Neuronal stem cell (in vitro differentiated cells): ENCODE measurements at regions not wholly inside any gene's neighbourhood (a gene's known extent, or its start where the extent isn't known, plus 50 kb on each side); places are given as distances from the start of the nearest gene placed in this dataset.

ENCODE experiments used
- DNase-seq: peaks from one replicate; pipeline ENCODE4 v3.0.0-alpha.2; 2013; ENCODE audit warnings: low spot score
- H2AFZ ChIP-seq: one replicate; pipeline ENCODE4 v1.6.1; 2013; ENCODE audit warnings: mild to moderate bottlenecking, low read length, inconsistent platforms
- H2AK5ac ChIP-seq: 2 replicates; pipeline ENCODE4 v1.6.1; 2013; ENCODE audit warnings: low read depth, mild to moderate bottlenecking, inconsistent platforms, low read length, moderate library complexity, mixed read lengths
- H2BK120ac ChIP-seq: 2 replicates; pipeline ENCODE4 v1.6.1; 2013; ENCODE audit warnings: low read depth, mild to moderate bottlenecking, inconsistent platforms, low read length, moderate library complexity, mixed read lengths
- H2BK12ac ChIP-seq: one replicate; pipeline ENCODE4 v1.6.1; 2013; ENCODE audit warnings: low read length, inconsistent platforms
- H2BK15ac ChIP-seq: 2 replicates; pipeline ENCODE4 v1.6.1; 2013; ENCODE audit warnings: mild to moderate bottlenecking, low read length, inconsistent platforms, mixed read lengths
- H2BK5ac ChIP-seq: one replicate; pipeline ENCODE4 v1.6.1; 2013; ENCODE audit warnings: inconsistent platforms, mild to moderate bottlenecking, low read length, moderate library complexity
- H3K14ac ChIP-seq: one replicate; pipeline ENCODE4 v1.6.1; 2013; ENCODE audit warnings: low read length, inconsistent platforms
- H3K18ac ChIP-seq: 2 replicates; pipeline ENCODE4 v1.6.1; 2013; ENCODE audit warnings: low read length, inconsistent platforms
- H3K23ac ChIP-seq: 2 replicates; pipeline ENCODE4 v1.6.1; 2013; ENCODE audit warnings: low read depth, mild to moderate bottlenecking, mixed read lengths, low read length, inconsistent platforms; ENCODE audit not compliant: poor library complexity
- H3K27ac ChIP-seq: replicated peaks from 3 replicates; pipeline ENCODE4 v1.5.1; 2013; ENCODE audit warnings: low read length, inconsistent platforms
- H3K27me3 ChIP-seq, 3 experiments: 2 replicates each; pipeline ENCODE4 v1.6.1; 2013; ENCODE audit warnings: low read length in 3 of 3, mild to moderate bottlenecking in 2 of 3, inconsistent platforms in 1 of 3, low read depth in 1 of 3, mixed read lengths in 1 of 3, moderate library complexity in 1 of 3; ENCODE audit not compliant: control insufficient read depth in 3 of 3, insufficient read depth in 3 of 3
- H3K36me3 ChIP-seq, 2 donors: replicated peaks in 1 of 2; 2 replicates each; pipeline ENCODE4 v1.6.1; 2013; ENCODE audit warnings: low read length in 2 of 2; ENCODE audit not compliant: control insufficient read depth in 2 of 2, insufficient read depth in 2 of 2
- H3K4ac ChIP-seq: 2 replicates; pipeline ENCODE4 v1.6.1; 2013; ENCODE audit warnings: inconsistent platforms, mild to moderate bottlenecking, low read length, moderate library complexity
- H3K4me1 ChIP-seq, 2 donors: 1 replicate in 1 of 2; 2 replicates in 1 of 2; pipeline ENCODE4 v1.6.1; 2013; ENCODE audit warnings: low read length in 2 of 2, low read depth in 1 of 2; ENCODE audit not compliant: control insufficient read depth in 2 of 2, insufficient read depth in 1 of 2
- H3K4me2 ChIP-seq: one replicate; pipeline ENCODE4 v1.6.1; 2013; ENCODE audit warnings: mild to moderate bottlenecking, low read length, inconsistent platforms; ENCODE audit not compliant: insufficient read depth, poor library complexity, severe bottlenecking
- H3K4me3 ChIP-seq, 2 donors: 2 replicates each; pipeline ENCODE4 v1.5.1; 2013; ENCODE audit warnings: low read length in 2 of 2, mild to moderate bottlenecking in 2 of 2, inconsistent platforms in 1 of 2, moderate library complexity in 1 of 2
- H3K79me1 ChIP-seq: one replicate; pipeline ENCODE4 v1.6.1; 2013; ENCODE audit warnings: low read depth, mild to moderate bottlenecking, inconsistent platforms, low read length, moderate library complexity
- H3K9ac ChIP-seq: one replicate; pipeline ENCODE4 v1.6.1; 2013; ENCODE audit warnings: mild to moderate bottlenecking, low read depth, low read length, inconsistent platforms; ENCODE audit not compliant: poor library complexity
- H3K9me3 ChIP-seq, 2 donors: replicated peaks in 1 of 2; 2 replicates each; pipeline versions ENCODE3 to v1.6.1; 2013; ENCODE audit warnings: low read length in 2 of 2, mild to moderate bottlenecking in 2 of 2, inconsistent platforms in 1 of 2, low read depth in 1 of 2, mixed read lengths in 1 of 2, moderate library complexity in 1 of 2; ENCODE audit not compliant: control insufficient read depth in 2 of 2, insufficient read depth in 1 of 2
- H4K8ac ChIP-seq: one replicate; pipeline ENCODE4 v1.6.1; 2013; ENCODE audit warnings: low read depth, mild to moderate bottlenecking, inconsistent platforms, low read length, moderate library complexity
- H4K91ac ChIP-seq: one replicate; pipeline ENCODE4 v1.6.1; 2013; ENCODE audit warnings: low read length, low read depth, mild to moderate bottlenecking, inconsistent platforms; ENCODE audit not compliant: poor library complexity
- WGBS, 2 donors: extraction: QIAGEN DNeasy Blood & Tissue Kit; methylation state at CpG; one replicate each; pipeline ENCODE4 v1.1.7; 2013; ENCODE audit warnings: missing lambda C conversion rate in 2 of 2, mixed read lengths in 1 of 2; ENCODE audit not compliant: insufficient read length in 2 of 2, insufficient replicate concordance in 1 of 2; ENCODE audit errors: extremely low coverage in 2 of 2; 5-methylcytosine and 5-hydroxymethylcytosine counted together

DNA sequence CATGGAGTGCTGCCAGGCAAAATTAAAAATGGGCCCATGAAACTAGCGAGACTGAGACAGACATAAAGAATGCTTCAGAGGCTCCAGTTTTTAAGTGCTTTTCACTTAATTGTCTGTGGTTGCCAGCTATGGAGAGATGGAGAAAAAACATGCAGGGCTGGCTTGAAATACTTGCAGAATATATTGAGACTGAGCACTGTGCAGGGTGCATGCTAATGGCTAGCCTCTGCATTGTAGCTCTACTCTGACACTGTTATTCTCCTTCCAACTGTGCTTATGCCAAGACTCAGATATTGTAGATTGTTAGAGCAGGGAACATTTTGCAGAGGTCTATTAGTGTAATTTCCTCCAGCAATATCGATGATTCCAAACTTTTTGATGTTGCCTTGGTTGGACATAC, 735.0 kb downstream of the PDCD6IP start:
- Histone ChIP-seq H2BK120ac (no peak overlapping the region), H3K23ac (no peak overlapping the region)
- no CpG with 5 or more reads among the region's 2 CpGs for WGBS, 2 donors

DNA sequence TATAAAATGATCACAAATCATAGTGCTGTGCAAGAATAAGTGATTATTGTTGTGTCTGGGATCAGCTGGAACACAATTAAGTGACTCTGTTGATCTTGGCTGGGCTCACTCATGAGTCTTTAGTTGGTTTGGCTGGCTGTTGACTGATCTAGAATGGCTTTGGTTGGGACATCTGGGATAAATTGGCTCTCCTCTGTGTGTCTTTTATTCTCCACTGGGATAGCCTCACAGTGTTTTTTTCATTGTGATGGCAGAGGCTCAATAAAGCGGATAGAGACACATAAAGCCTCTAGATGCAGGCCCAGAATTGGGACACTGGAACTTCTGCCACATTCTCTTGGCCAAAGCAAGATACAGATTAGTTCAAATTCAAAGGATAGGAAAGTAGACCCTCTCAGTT, 735.6 kb downstream of the PDCD6IP start:
- Histone ChIP-seq H2BK5ac (no peak overlapping the region), H3K4me3 (no peak overlapping the region), H3K23ac (no peak overlapping the region), H2AFZ (no peak overlapping the region), H2BK120ac (no peak overlapping the region), H2BK12ac (no peak overlapping the region), H2BK15ac (no peak overlapping the region), H3K4me2 (no peak overlapping the region), H3K4ac (no peak overlapping the region), H3K79me1 (no peaks in the 10 kb centered on the region), H3K9ac (no peak overlapping the region), H3K18ac (no peak overlapping the region), H3K14ac (no peak overlapping the region), H2AK5ac (no peak overlapping the region), H4K91ac (no peak overlapping the region), H3K36me3 (no peaks in the 10 kb centered on the region), H3K9me3 (no peaks in the 10 kb centered on the region), H3K27ac (no peak overlapping the region), H3K27me3 (no peaks in the 10 kb centered on the region), H3K4me1 (no peaks in the 10 kb centered on the region), H4K8ac (no peak overlapping the region)
- no CpG with 5 or more reads among the region's 1 CpG for WGBS, 2 donors
- no peak for DNase-seq

More for the DNA sequence above, 735.0 kb downstream of the PDCD6IP start:
- Histone ChIP-seq H3K27ac (no peak overlapping the region), H3K18ac (no peak overlapping the region), H3K4me1 (no peaks in the 10 kb centered on the region), H2BK15ac (no peak overlapping the region), H2AFZ (no peak overlapping the region), H3K4me2 (no peak overlapping the region), H4K91ac (no peak overlapping the region), H3K4me3 (no peak overlapping the region), H3K36me3 (no peaks in the 10 kb centered on the region), H3K27me3 (no peaks in the 10 kb centered on the region), H2BK5ac (no peak overlapping the region), H3K4ac (no peak overlapping the region), H3K79me1 (no peaks in the 10 kb centered on the region), H2BK12ac (no peak overlapping the region), H3K9ac (no peak overlapping the region), H2AK5ac (no peak overlapping the region), H3K9me3 (no peaks in the 10 kb centered on the region), H4K8ac (no peak overlapping the region), H3K14ac (no peak overlapping the region)
- DNase-seq = no peak

GRCh38 chr3:34544136-34544535, 745.7 kb downstream of the PDCD6IP start:
- Histone ChIP-seq H3K4me2 (no peak overlapping the region), H3K4me3 (no peak overlapping the region), H2BK15ac (no peak overlapping the region), H3K27ac (no peak overlapping the region), H3K36me3 (no peaks in the 10 kb centered on the region), H3K23ac (no peak overlapping the region), H3K9me3 (no peaks in the 10 kb centered on the region), H3K4me1 (no peaks in the 10 kb centered on the region), H2AFZ (no peak overlapping the region), H3K4ac (no peak overlapping the region), H2BK12ac (no peak overlapping the region), H3K27me3 (no peaks in the 10 kb centered on the region), H3K18ac (no peak overlapping the region), H3K9ac (no peak overlapping the region), H2BK5ac (no peak overlapping the region), H3K79me1 (no peaks in the 10 kb centered on the region), H4K8ac (no peak overlapping the region), H2AK5ac (no peak overlapping the region), H3K14ac (no peak overlapping the region), H4K91ac (no peak overlapping the region), H2BK120ac (no peak overlapping the region)
- no peak for DNase-seq
- WGBS, 2 donors = no CpG with 5 or more reads among the region's 4 CpGs

DNA sequence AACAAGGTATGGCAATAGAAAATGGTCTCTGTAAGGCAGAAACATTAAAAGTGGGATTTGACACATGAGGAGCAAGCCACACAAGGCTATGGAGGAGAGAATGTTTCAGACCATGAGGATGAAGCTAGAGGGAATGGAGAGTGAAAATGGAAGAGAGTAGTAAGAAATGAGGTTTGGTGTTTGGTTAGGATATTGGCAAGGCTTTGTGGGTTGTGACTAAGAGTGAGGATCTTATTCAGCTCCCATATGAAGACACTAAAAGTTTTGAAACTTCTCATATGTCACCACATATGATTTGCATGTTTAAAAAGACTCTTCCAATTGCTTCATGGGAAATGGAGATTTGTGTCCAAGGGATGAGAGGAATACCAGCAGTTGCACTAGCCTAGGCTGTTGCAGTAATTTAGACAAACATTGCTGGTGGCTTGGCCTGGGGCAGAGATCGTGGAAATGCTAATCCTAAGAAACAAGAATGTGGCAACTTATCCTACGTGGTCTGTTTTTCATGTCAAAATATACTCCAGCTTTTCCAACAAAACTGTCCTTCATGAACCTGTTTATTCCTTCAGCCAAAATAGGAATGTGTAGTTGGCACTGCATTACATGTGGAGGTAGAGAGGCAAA, 749.0 kb downstream of the PDCD6IP start:
- no peak for DNase-seq
- H2AFZ ChIP-seq = no peak overlapping the region
- H3K4me3 ChIP-seq = no peak overlapping the region
- H3K23ac ChIP-seq = no peak overlapping the region
- no peaks in the 10 kb centered on the region for H3K36me3 ChIP-seq
- no peaks in the 10 kb centered on the region for H3K9me3 ChIP-seq
- H3K14ac ChIP-seq = no peak overlapping the region
- H3K27me3 ChIP-seq = no peaks in the 10 kb centered on the region
- no peak overlapping the region for H3K27ac ChIP-seq
- no peaks in the 10 kb centered on the region for H3K79me1 ChIP-seq
- H2BK5ac ChIP-seq = no peak overlapping the region
- H3K4me2 ChIP-seq = no peak overlapping the region
- no peak overlapping the region for H4K91ac ChIP-seq
- no peak overlapping the region for H2AK5ac ChIP-seq
- no peak overlapping the region for H3K9ac ChIP-seq
- no peak overlapping the region for H2BK15ac ChIP-seq
- WGBS, 2 donors = no CpG with 5 or more reads among the region's 2 CpGs
- H2BK12ac ChIP-seq = no peak overlapping the region
- no peak overlapping the region for H4K8ac ChIP-seq
- no peak overlapping the region for H2BK120ac ChIP-seq
- no peaks in the 10 kb centered on the region for H3K4me1 ChIP-seq
- H3K4ac ChIP-seq = no peak overlapping the region
- no peak overlapping the region for H3K18ac ChIP-seq
